ENCODE measurements at regions not wholly inside any gene's neighbourhood (a gene's known extent, or its start where the extent isn't known, plus 50 kb on each side); places are given as distances from the start of the nearest gene placed in this dataset.

DNA sequence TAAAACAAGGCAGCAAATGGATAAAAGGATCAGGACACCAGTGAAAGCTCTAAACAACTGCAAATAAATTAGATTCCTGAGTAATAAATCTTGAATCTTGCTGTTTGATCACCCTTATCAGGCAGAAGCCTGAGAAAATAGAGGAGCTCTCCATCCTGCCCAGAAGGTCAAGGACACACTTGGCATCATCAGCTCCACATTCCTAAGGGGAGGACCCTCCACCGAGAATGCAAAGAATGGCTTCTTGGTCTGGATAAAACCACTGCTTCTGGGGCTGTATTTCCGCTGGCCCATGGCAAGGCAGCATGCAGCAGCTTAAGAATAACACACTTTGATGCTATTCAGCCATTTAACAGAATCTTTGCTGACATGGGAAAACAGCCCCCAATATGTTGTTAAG, 108.9 kb upstream of the TSC22D2 start:
- no peaks in the 10 kb centered on the region for H3K36me3 Mint-ChIP-seq
- H3K27me3 Mint-ChIP-seq = peaks cover 32% of the 10 kb centered on the region
- no peak overlapping the region for H3K4me3 Mint-ChIP-seq
- ATAC-seq = no peak
- H3K27ac Mint-ChIP-seq = no peak overlapping the region
- H3K9me3 Mint-ChIP-seq = no peaks in the 10 kb centered on the region
- H3K4me1 Mint-ChIP-seq = no peaks in the 10 kb centered on the region

DNA sequence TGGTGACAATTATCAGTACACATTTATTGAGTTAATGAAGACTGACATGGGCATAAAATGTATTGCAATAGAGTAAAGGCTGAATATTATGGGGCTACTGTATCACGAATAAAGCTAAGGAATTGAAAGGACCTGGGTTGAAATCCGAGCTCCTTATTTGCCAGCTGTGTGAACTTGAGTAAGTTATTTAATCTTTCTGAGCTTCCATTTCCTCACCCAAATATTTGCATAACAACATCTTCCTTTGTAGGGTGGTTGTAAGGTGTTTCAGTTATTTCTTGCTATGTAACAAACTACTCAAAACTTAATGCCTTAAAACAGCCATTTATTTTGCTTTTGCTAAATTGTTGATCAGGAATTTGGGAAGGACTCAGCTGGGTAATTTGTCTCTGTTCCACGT, 111.1 kb upstream of the TSC22D2 start:
- Mint-ChIP-seq H3K27me3 (peaks cover 13% of the 10 kb centered on the region), H3K4me3 (no peak overlapping the region), H3K4me1 (no peaks in the 10 kb centered on the region), H3K27ac (no peak overlapping the region), H3K9me3 (no peaks in the 10 kb centered on the region), H3K36me3 (no peaks in the 10 kb centered on the region)
- ATAC-seq = no peak

DNA sequence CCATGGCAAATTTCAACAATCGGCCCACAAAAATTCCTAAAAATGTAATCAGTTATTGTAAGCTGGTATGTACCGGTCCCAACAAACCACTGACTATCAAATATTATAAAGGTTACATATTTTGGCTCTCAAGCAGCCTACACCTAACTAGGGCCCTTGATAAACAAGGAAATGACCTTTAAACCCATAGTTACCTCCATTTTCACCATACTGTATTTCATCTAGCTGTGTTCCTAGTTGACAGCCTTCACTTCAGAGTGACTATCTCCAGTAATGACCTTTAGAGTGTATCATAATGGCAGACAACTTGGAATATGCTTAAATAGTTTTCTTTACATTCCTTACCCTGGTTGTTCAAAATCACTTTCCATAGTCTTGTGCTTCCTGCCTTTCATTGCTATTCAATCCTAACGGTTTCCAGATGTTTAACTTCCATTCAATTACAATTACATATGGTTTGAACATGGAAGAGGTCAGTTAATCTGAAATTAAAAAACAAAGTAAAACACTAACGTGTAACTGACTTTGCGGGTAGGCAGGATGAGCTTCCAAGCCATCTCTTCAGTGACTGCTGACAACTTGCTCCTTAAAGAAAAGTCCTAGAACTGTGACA, 111.9 kb upstream of the TSC22D2 start:
- ATAC-seq = no peak
- Mint-ChIP-seq H3K36me3 (no peaks in the 10 kb centered on the region), H3K4me3 (no peak overlapping the region), H3K27ac (no peak overlapping the region), H3K4me1 (no peaks in the 10 kb centered on the region), H3K9me3 (no peaks in the 10 kb centered on the region), H3K27me3 (peaks cover 13% of the 10 kb centered on the region)

DNA sequence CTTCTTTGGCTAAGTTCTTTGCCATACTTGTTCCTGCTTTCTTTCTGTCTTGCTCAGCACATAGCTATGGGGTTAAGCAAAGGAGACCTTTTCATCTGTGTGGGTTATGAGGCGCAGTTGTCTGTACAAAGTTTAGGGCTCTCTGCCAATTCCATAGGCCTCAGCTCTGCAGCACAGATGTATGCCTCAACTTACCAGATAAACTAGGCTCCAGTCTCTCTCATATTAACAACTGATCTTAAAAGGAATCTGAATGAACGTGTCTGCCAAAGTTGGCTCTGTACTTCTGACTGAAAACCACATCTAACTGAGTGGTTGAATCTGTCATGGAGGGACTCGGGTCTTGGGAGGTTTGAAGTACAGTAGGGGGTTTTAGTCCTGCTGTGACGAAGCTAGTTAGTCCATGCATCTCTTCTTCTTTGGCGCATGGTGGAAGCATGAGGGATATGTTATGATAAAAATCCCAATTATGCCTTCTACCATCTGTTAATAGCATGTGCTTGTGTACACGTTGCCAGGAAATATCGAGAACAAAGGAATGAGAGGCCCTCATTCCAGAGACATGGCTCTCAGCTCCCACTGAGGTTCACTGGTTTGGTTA, 114.6 kb upstream of the TSC22D2 start:
- Mint-ChIP-seq H3K27ac (no peak overlapping the region), H3K36me3 (no peaks in the 10 kb centered on the region), H3K4me1 (no peaks in the 10 kb centered on the region), H3K27me3 (peaks cover 11% of the 10 kb centered on the region), H3K4me3 (no peak overlapping the region), H3K9me3 (no peaks in the 10 kb centered on the region)
- no peak for ATAC-seq

DNA sequence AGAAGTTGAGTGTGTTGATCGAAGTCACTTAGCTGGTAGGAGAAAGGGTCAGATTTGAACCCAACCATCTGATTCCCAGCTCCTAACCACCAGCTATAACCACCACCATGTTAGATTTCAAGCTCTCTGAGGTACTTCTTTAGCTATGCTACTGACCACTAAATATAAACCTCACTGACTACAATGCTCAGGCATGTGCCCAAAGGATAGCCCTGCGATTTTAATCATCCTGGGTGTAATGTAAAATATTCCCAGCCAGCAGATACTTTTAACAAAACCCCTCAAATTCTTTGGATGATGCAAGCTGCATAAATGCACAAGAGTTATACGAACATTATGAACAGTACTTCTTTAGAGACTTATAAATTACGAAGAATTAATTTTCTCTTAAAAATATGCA, 115.2 kb upstream of the TSC22D2 start:
- Mint-ChIP-seq H3K4me3 (no peak overlapping the region), H3K9me3 (no peaks in the 10 kb centered on the region), H3K27me3 (peaks cover 11% of the 10 kb centered on the region), H3K27ac (no peak overlapping the region), H3K4me1 (no peaks in the 10 kb centered on the region), H3K36me3 (no peaks in the 10 kb centered on the region)
- ATAC-seq = no peak

DNA sequence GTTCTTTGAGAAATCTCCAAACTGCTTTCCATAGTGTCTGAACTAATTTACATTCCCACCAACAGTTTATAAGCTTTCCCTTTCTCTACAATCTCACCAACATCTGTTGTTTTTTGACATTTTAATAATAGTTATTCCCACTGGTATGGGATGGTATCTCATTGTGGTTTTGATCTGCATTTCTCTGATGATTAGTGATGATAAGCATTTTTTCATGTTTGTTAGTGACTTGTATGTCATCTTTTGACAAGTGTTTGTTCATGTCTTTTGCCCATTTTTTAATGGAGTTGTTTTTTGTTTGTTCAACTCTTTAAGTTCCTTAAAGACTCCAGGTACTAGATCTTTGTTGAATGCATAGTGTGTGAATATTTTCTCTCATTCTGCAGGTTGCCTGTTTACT, 116.6 kb upstream of the TSC22D2 start:
- H3K27me3 Mint-ChIP-seq = peaks cover 11% of the 10 kb centered on the region
- H3K4me1 Mint-ChIP-seq = no peaks in the 10 kb centered on the region
- H3K9me3 Mint-ChIP-seq = no peaks in the 10 kb centered on the region
- no peaks in the 10 kb centered on the region for H3K36me3 Mint-ChIP-seq
- ATAC-seq = no peak
- no peak overlapping the region for H3K4me3 Mint-ChIP-seq
- no peak overlapping the region for H3K27ac Mint-ChIP-seq

DNA sequence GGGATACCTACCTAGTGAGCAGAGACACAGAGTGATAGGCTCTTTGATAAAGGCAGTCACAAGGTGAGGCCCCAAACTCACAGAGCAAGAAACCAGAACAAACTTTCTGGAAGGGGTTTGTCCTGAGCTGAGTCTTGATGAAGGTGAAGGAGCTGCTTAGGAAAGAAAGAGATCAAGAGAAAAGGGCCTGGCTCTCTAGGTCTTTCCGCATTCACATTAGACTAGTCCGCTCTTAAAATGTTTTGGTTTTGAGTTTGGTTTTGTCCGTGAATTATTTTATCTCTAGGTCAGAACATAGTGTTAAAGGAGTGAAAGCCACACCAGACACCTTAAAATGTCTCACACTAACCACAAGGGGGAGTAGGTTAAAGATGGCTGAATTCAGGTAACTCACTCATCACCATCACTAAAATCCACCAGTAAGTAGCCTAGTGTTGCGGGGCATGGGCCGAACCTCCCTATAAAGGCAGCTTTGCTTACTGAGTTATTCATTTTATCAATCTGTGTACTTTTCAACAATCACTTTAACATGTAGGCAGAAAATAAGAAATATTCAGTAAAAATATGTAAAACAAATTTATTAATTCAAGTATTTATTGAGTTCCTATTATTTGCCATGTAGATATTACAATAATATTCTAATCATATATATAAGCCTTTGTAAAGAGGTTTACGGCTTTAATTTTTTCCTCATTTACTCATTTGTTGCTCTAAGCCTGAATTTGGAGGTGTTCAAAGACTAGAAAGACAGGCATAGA, 121.5 kb upstream of the TSC22D2 start:
- Mint-ChIP-seq H3K4me1 (no peaks in the 10 kb centered on the region), H3K36me3 (no peaks in the 10 kb centered on the region), H3K9me3 (no peaks in the 10 kb centered on the region), H3K27ac (no peak overlapping the region), H3K4me3 (no peak overlapping the region), H3K27me3 (peaks cover 29% of the 10 kb centered on the region)
- ATAC-seq = peak; percentile 76

DNA sequence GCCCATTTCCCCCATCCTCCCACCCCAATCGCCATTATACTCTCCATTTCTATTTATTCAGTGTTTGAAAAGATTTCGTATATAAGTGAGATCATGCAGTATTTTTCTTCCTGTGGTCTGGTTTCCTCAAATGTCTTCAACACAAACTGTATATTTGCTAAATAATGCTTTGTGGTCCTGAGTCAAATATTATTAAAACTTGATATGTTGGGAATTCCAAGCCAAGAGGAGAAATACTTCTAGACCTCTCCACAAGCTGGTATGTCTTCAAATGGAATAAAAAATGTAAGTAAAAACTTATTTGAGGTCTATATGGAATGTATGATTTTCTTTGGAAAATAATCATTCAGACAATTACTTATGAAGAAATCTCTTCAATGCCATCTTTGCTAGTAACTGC, 122.5 kb upstream of the TSC22D2 start:
- no peak for ATAC-seq
- peaks cover 28% of the 10 kb centered on the region for H3K27me3 Mint-ChIP-seq
- no peaks in the 10 kb centered on the region for H3K4me1 Mint-ChIP-seq
- no peak overlapping the region for H3K27ac Mint-ChIP-seq
- H3K9me3 Mint-ChIP-seq = no peaks in the 10 kb centered on the region
- no peaks in the 10 kb centered on the region for H3K36me3 Mint-ChIP-seq
- no peak overlapping the region for H3K4me3 Mint-ChIP-seq

DNA sequence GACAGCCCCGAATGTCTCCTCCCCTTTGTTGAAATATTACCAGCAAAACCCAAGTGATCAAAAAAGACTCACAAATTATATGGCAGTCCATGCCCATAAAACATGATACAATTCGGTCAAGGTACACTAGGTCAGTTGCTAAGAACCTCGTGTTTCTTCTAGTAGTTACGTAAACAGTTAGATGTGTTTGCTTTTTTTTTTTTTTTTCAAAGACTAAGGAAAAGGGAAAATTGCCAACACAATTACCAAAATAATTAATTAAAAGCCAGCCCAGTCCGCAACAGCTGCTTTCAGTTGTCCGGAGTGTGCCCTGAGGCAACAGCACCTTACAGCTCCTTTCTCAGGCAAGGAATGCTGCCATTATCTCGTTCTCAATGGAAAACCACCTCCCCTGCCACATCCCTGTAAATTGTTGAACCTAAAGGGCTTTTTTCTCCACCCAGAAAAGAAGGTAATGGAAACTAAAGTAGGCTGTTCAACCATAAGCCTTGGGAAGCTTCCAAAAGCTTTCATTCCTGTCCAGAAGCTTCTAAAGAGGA, 129.2 kb upstream of the TSC22D2 start:
- no peaks in the 10 kb centered on the region for H3K36me3 Mint-ChIP-seq
- peaks cover 39% of the 10 kb centered on the region for H3K27me3 Mint-ChIP-seq
- no peaks in the 10 kb centered on the region for H3K4me1 Mint-ChIP-seq
- no peak for ATAC-seq
- no peak overlapping the region for H3K4me3 Mint-ChIP-seq
- H3K9me3 Mint-ChIP-seq = no peaks in the 10 kb centered on the region
- H3K27ac Mint-ChIP-seq = no peak overlapping the region

DNA sequence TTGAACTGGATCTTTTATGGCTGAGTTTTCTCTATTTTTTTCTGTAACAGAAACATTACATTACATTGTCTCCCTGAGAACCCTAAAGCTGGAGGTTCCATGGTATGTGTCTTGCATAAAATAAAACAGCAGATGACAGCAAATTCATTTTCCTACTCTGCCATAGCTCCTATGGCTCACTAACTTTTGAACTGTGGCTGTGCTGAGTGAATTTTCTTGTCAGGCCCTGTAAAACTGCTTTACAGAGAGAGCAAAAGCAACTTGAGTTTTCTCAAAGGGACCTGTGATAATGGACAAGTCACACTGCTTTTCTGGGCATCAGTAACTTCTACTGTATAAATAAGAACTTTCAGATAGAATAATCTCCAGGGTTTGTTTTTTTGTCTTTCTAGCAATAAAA, 129.9 kb upstream of the TSC22D2 start:
- no peak overlapping the region for H3K4me3 Mint-ChIP-seq
- no peaks in the 10 kb centered on the region for H3K9me3 Mint-ChIP-seq
- H3K4me1 Mint-ChIP-seq = no peaks in the 10 kb centered on the region
- no peaks in the 10 kb centered on the region for H3K36me3 Mint-ChIP-seq
- ATAC-seq = no peak
- H3K27me3 Mint-ChIP-seq = peaks cover 39% of the 10 kb centered on the region
- no peak overlapping the region for H3K27ac Mint-ChIP-seq

DNA sequence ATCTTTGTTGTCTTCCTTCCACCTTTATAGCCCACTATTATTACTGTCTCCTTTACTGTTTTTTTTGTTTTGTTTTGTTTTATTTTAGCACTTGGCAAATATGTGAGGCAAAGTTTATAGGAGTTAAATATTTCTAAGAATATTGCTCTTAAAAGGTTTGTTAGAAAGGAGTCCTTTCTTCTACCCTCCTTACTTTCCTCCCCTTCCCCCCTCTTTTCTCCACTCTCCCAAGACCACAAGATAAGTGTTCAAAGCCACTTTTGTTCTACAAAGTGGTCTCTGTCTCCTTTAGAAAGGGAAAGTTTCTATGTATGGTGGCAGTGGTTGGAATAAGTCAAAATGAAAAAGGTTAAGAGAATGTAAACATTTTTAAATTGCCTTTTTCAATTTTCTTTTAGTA, 130.7 kb upstream of the TSC22D2 start:
- Mint-ChIP-seq H3K27ac (no peak overlapping the region), H3K27me3 (peaks cover 34% of the 10 kb centered on the region), H3K36me3 (no peaks in the 10 kb centered on the region), H3K4me1 (no peaks in the 10 kb centered on the region), H3K4me3 (no peak overlapping the region), H3K9me3 (no peaks in the 10 kb centered on the region)
- no peak for ATAC-seq

DNA sequence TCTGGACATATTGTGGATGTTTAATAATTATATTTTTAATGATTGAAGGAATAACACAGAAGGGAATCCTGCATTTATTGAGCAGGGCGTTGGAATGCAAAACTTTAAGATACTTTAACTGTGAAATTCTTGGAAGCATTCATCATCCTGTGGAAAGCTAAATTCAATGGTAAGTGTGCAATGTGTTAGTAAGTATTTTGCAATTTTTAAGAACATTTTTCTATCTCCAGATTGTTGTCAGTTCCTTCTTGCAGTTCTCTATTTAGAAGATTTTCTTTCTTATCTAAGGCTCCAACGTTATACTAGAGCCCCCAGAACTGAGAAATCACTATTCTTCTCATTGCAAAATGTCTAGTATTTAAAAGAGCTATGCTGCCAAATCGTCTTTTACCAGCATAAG, 132.2 kb upstream of the TSC22D2 start:
- no peaks in the 10 kb centered on the region for H3K9me3 Mint-ChIP-seq
- peaks cover 20% of the 10 kb centered on the region for H3K27me3 Mint-ChIP-seq
- H3K36me3 Mint-ChIP-seq = no peaks in the 10 kb centered on the region
- ATAC-seq = no peak
- H3K4me3 Mint-ChIP-seq = no peak overlapping the region
- H3K4me1 Mint-ChIP-seq = no peaks in the 10 kb centered on the region
- H3K27ac Mint-ChIP-seq = no peak overlapping the region

DNA sequence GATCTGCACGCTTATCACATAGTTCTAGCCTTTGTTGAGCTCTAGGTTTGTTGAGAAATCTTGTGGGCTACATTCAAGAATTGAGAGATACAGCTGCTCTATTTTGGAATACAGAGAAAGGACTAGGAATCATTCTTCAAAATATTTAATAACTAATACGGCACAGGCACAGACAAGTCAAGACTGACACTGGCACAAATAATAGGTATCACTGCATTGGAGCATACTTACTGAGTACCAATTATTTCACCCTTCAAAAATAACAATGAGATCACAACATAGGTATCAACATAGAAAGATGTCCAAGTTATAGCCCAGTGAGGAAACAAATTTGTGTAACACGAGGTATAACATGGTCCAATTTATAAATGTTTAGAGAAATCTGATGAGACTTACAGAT, 133.7 kb upstream of the TSC22D2 start:
- H3K4me1 Mint-ChIP-seq = no peaks in the 10 kb centered on the region
- no peak overlapping the region for H3K4me3 Mint-ChIP-seq
- H3K9me3 Mint-ChIP-seq = no peaks in the 10 kb centered on the region
- no peak for ATAC-seq
- H3K36me3 Mint-ChIP-seq = no peaks in the 10 kb centered on the region
- H3K27ac Mint-ChIP-seq = no peak overlapping the region
- H3K27me3 Mint-ChIP-seq = peaks cover 20% of the 10 kb centered on the region

DNA sequence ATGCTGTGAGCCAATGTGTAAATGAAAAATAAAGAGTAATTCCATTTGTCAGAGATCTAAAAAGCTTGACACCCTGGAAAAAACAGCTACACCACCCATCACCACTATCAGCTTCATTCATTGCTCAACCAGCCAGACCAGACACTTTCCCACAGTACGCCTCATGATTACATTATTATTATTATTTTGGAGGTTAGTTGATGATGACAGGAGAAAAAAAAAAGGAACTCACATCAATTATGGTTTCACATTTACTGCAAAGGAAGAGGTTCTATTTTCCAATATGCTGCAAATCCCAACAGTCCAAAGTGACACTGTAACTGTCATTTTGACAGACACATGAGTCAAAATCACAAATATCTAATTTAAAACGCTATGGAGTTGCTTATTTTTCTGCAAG, 134.7 kb upstream of the TSC22D2 start:
- H3K4me1 Mint-ChIP-seq = no peaks in the 10 kb centered on the region
- no peaks in the 10 kb centered on the region for H3K9me3 Mint-ChIP-seq
- H3K4me3 Mint-ChIP-seq = no peak overlapping the region
- H3K36me3 Mint-ChIP-seq = no peaks in the 10 kb centered on the region
- H3K27me3 Mint-ChIP-seq = peaks cover 20% of the 10 kb centered on the region
- ATAC-seq = no peak
- H3K27ac Mint-ChIP-seq = no peak overlapping the region

DNA sequence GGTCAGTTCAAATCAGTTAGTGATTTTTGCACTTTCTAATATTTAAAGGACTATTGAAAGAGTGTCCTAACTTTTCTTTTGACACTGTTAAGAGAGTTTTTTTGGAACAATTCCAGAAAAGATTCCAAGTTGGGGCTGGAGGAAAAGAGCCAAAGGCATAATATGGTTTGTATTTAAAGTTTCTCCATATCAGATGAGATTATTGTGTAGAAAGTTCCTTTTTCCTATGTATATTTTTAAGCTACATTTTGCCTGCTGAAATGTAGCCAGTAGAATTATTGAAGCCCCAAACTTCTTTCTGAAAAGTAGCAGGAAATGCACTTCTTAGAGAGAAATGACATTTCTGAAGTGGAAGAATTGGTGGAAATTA, 136.5 kb upstream of the TSC22D2 start:
- H3K27ac Mint-ChIP-seq = no peak overlapping the region
- no peak overlapping the region for H3K4me3 Mint-ChIP-seq
- ATAC-seq = no peak
- H3K4me1 Mint-ChIP-seq = no peaks in the 10 kb centered on the region
- H3K36me3 Mint-ChIP-seq = no peaks in the 10 kb centered on the region
- peaks cover 2% of the 10 kb centered on the region for H3K27me3 Mint-ChIP-seq
- no peaks in the 10 kb centered on the region for H3K9me3 Mint-ChIP-seq
